HS-5 (cell line): ENCODE measurements at regions not wholly inside any gene's neighbourhood (a gene's known extent, or its start where the extent isn't known, plus 50 kb on each side); places are given as distances from the start of the nearest gene placed in this dataset.

Experiments
- DNase-seq: peaks from one replicate; pipeline ENCODE4 v3.0.0-alpha.2; 2012; ENCODE audit warnings: low read depth

GRCh38 chr17:45720386-45720785 is 63.7 kb upstream of the CRHR1 start:
- DNase-seq = no peak

- no peak for DNase-seq
Measured at GRCh38 chr17:45722161-45722560, 62.0 kb upstream of the CRHR1 start.

GRCh38 chr17:45729294-45729907 is 54.7 kb upstream of the CRHR1 start:
- DNase-seq = no peak

DNA sequence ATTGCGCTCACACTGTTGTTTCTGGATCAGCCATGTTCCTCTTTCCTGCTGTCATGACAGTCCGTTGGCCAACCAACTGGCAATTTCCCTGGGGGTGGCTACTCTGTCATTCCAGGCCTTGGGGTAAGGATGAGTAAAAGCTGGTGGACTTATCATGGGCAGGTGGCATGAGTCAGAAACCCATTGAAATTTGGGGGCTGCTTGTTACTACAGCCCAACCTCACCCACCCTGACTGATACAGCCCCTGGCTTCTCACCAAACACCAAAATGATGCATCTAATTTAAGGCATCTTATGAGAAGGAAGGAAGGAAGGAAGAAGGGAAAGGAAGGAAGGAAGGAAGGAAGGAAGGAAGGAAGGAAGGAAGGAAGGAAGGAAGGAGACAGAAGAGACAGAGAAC is 53.9 kb upstream of the CRHR1 start:
- DNase-seq = no peak

- DNase-seq = no peak
Measured at GRCh38 chr17:45731459-45731858, 52.7 kb upstream of the CRHR1 start.

GRCh38 chr17:45732926-45733505 is 51.1 kb upstream of the CRHR1 start:
- DNase-seq = no peak

DNA sequence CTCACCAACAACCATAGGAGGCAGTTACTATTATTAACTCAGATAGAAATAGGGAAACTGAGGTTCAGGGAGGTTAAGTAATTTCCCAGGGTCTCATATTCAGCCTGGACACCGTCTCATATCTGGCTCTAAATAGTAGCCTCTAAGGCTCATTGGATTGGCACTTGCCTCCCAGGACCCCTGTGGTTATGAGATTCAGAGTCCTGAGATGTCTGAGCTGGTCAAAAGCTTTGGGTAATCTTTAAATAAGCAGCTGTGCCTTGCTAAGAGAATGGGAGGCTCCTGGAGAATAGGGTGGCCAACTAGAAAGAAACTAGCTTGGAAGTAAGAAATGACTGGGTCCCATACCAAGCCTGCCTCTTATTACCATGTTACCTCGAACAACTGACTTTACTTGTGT is 50.3 kb upstream of the CRHR1 start:
- no peak for DNase-seq
